PC-9 (cell line): ENCODE measurements at regions not wholly inside any gene's neighbourhood (a gene's known extent, or its start where the extent isn't known, plus 50 kb on each side); places are given as distances from the start of the nearest gene placed in this dataset.

Experiments
- BruUV-seq: library from RNA; stranded (reverse); fragments of 400-500 nt; replicated peaks from 2 replicates; lab custom pipeline; 2021; lab: Mats Ljungman, UMichigan
- CTCF ChIA-PET: fragments of 300-600 bp; sonication (Branson Sonifier 250); formaldehyde crosslinking; loops from one replicate; lab custom pipeline; 2022; ENCODE audit warnings: antibody characterized with exemption; lab: Charles Lee
- POLR2A ChIA-PET: fragments of 300-600 bp; sonication (Branson Sonifier 250); formaldehyde crosslinking; loops from one replicate; lab custom pipeline; 2022; ENCODE audit warnings: antibody characterized with exemption; ENCODE audit not compliant: unreplicated experiment; lab: Charles Lee
- DNase-seq, 2 experiments: peaks; one replicate each; pipeline versions ENCODE4 v3.0.0 to v3.0.0-alpha.2; 2015 to 2022; ENCODE audit warnings: mixed read lengths in 1 of 2
- H2AFZ ChIP-seq: fragments of 200-600 bp; sonication (generic); 2 replicates; pipeline ENCODE4 v1.8.1; 2017; ENCODE audit warnings: antibody characterized with exemption
- H3F3A ChIP-seq: fragments of 200-600 bp; sonication (generic); 2 replicates; pipeline ENCODE4 v1.8.1; 2017; ENCODE audit warnings: antibody characterized with exemption, mild to moderate bottlenecking, low read depth; ENCODE audit not compliant: insufficient read depth
- H3K27ac ChIP-seq: fragments of 200-600 bp; sonication (generic); 2 replicates; pipeline ENCODE4 v1.6.1; 2016; ENCODE audit warnings: mixed run types
- H3K27me3 ChIP-seq: fragments of 200-600 bp; sonication (generic); 2 replicates; pipeline ENCODE4 v1.6.1; 2016; ENCODE audit warnings: low read depth, mixed run types; ENCODE audit not compliant: insufficient read depth
- H3K36me3 ChIP-seq: fragments of 200-600 bp; sonication (generic); 2 replicates; pipeline ENCODE4 v1.6.1; 2016; ENCODE audit warnings: low read depth, mixed run types
- H3K4me1 ChIP-seq: fragments of 200-600 bp; sonication (generic); replicated peaks from 2 replicates; pipeline ENCODE4 v1.6.1; 2016; ENCODE audit warnings: mixed run types; ENCODE audit not compliant: insufficient read depth
- H3K4me2 ChIP-seq: fragments of 200-600 bp; sonication (generic); 2 replicates; pipeline ENCODE4 v1.6.1; 2017; ENCODE audit warnings: mixed run types
- H3K4me3 ChIP-seq: fragments of 200-600 bp; sonication (generic); 2 replicates; pipeline ENCODE4 v1.6.1; 2016; ENCODE audit warnings: mixed run types
- H3K79me2 ChIP-seq: fragments of 200-600 bp; sonication (generic); 2 replicates; pipeline ENCODE4 v1.6.1; 2017; ENCODE audit warnings: low read depth, mixed run types
- H3K9me2 ChIP-seq: fragments of 200-600 bp; sonication (generic); 2 replicates; pipeline ENCODE4 v1.8.1; 2017; ENCODE audit warnings: mild to moderate bottlenecking; ENCODE audit not compliant: insufficient read depth
- H3K9me3 ChIP-seq: fragments of 200-600 bp; sonication (generic); 2 replicates; pipeline ENCODE4 v1.8.1; 2016; ENCODE audit warnings: low read depth; ENCODE audit not compliant: insufficient read depth
- H4K20me1 ChIP-seq: fragments of 200-600 bp; sonication (generic); 2 replicates; pipeline ENCODE4 v1.8.1; 2017; ENCODE audit not compliant: insufficient read depth
- EZH2 ChIP-seq: fragments of 200-600 bp; sonication (generic); IDR thresholded peaks from 2 replicates; pipeline ENCODE4 v1.8.0; 2017; ENCODE audit warnings: antibody characterized with exemption, low read depth
- intact Hi-C: fragments of 100-400 bp; cut with micrococcal nuclease; formaldehyde crosslinking; loops from one replicate; pipeline ENCODE4 v1.10.0; 2022; ENCODE audit not compliant: unreplicated experiment
- TF ChIP-seq, protein P1 (sequence below): fragments of 200-600 bp; sonication (generic); conservative IDR thresholded peaks from 2 replicates; pipeline ENCODE4 v1.6.1; 2017; ENCODE audit warnings: mixed run types, antibody characterized with exemption, mild to moderate bottlenecking, moderate library complexity

DNA sequence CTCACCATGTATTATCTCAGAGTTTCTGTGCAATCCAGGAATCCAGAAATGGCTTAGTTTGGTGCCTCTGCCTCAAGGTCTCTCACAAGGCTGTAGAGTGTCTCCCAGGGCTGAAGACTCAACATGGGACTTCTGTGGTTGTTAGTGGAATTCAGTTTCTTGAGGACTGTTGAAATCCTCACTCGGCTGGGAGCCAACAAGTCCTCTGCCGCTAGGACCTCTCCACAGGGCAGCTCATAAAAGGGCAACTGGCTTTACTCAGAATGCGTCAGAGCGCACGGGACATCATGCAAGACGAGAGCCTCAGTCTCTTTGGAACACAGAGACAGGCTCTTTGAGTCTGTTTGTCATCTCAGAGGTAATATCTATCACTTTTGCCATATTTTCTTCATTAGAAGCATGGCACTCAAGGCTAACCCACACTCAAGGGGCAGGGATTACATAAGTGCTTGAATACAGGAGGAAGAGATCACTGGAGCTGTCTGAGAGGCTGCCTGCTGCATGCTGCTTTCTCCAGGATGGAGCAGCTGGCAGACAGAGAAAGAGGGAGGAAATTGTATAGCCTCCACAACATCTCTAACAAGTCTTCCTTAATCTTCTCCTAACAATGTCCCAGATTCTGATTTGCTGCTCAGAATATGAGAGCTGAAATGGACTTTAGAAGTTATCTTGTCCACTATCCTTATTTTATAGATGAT, 97.5 kb upstream of the ASIC2 start:
- Histone ChIP-seq H3K27me3 (peaks cover 9% of the 10 kb centered on the region; the same call in 1 of the 2 replicates), H3F3A (no peaks in the 10 kb centered on the region), H4K20me1 (no peaks in the 10 kb centered on the region), H3K27ac (no peak overlapping the region), H3K36me3 (no peaks in the 10 kb centered on the region), H3K79me2 (no peaks in the 10 kb centered on the region), H3K9me2 (no peaks in the 10 kb centered on the region), H3K4me2 (no peak overlapping the region), H3K4me3 (no peak overlapping the region), H2AFZ (no peak overlapping the region), H3K9me3 (no peaks in the 10 kb centered on the region), H3K4me1 (no peaks in the 10 kb centered on the region)
- TF ChIP-seq, protein P1, sequence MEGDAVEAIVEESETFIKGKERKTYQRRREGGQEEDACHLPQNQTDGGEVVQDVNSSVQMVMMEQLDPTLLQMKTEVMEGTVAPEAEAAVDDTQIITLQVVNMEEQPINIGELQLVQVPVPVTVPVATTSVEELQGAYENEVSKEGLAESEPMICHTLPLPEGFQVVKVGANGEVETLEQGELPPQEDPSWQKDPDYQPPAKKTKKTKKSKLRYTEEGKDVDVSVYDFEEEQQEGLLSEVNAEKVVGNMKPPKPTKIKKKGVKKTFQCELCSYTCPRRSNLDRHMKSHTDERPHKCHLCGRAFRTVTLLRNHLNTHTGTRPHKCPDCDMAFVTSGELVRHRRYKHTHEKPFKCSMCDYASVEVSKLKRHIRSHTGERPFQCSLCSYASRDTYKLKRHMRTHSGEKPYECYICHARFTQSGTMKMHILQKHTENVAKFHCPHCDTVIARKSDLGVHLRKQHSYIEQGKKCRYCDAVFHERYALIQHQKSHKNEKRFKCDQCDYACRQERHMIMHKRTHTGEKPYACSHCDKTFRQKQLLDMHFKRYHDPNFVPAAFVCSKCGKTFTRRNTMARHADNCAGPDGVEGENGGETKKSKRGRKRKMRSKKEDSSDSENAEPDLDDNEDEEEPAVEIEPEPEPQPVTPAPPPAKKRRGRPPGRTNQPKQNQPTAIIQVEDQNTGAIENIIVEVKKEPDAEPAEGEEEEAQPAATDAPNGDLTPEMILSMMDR: no peak
- TF ChIP-seq EZH2: no peak
- ChIA-PET CTCF (no interaction called here), POLR2A (no interaction called here)
- BruUV-seq: no TSS peak
- no peak for DNase-seq
- intact Hi-C loops: no loop called here

DNA sequence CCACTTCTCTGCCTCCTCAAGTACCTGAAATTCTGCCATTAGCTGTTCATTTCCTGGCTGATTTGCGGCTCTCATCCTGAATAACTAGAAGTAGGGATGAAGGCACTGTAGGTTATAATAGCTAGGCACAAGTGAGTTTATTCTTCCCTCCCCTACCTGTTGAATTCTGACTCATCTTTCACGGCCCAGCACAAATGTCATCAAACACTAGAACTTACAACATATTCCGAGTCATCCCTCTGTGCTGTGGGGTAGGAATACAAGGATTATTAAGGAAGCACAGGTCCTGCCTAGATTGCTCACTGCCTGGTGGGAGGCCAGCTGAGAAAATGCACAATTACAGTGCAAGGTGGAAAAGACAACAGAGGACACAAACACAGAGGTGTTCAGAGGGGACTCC, 103.7 kb upstream of the ASIC2 start:
- Histone ChIP-seq H3K36me3 (no peaks in the 10 kb centered on the region), H3K9me3 (no peaks in the 10 kb centered on the region), H3K27ac (no peak overlapping the region), H2AFZ (no peak overlapping the region), H3K4me1 (no peaks in the 10 kb centered on the region), H3K9me2 (no peaks in the 10 kb centered on the region), H3F3A (no peaks in the 10 kb centered on the region), H3K4me3 (no peak overlapping the region), H3K4me2 (no peak overlapping the region), H4K20me1 (no peaks in the 10 kb centered on the region), H3K27me3 (no peaks in the 10 kb centered on the region), H3K79me2 (no peaks in the 10 kb centered on the region)
- CTCF ChIA-PET: no interaction called here
- DNase-seq: no peak
- no TSS peak for BruUV-seq
- TF ChIP-seq, protein P1: no peak
- TF ChIP-seq EZH2: no peak
- POLR2A ChIA-PET: no interaction called here
- intact Hi-C loops: no loop called here

DNA sequence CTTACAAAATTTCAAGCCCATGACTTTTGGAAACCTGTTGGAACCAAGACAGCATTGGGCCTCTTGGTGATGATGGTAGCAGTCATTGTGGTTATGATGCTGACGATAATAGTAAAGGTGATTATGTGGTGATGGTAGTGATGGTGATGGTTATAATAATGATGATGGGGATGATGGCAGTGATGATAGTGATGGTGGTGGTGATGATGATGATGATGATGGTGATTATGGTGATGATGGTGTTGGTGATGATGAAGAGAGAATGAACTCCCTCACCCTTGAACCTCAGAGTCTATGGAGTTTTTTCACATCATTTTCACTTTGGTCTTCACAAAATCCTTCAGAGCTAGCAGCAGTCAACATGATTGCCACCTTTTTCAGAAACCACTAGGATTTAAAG, 105.3 kb upstream of the ASIC2 start:
- Histone ChIP-seq H3K27ac (no peak overlapping the region), H3K79me2 (no peaks in the 10 kb centered on the region), H3K4me1 (no peaks in the 10 kb centered on the region), H3K4me3 (no peak overlapping the region), H3F3A (no peaks in the 10 kb centered on the region), H3K27me3 (no peaks in the 10 kb centered on the region), H3K36me3 (no peaks in the 10 kb centered on the region), H3K9me3 (no peaks in the 10 kb centered on the region), H3K4me2 (no peak overlapping the region), H4K20me1 (no peaks in the 10 kb centered on the region), H2AFZ (no peak overlapping the region), H3K9me2 (no peaks in the 10 kb centered on the region)
- DNase-seq: no peak
- intact Hi-C loops: no loop called here
- ChIA-PET CTCF (no interaction called here), POLR2A (no interaction called here)
- BruUV-seq: no TSS peak
- no peak for TF ChIP-seq EZH2
- TF ChIP-seq, protein P1: no peak
